HG03066 (cell line): ENCODE measurements at regions not wholly inside any gene's neighbourhood (a gene's known extent, or its start where the extent isn't known, plus 50 kb on each side); places are given as distances from the start of the nearest gene placed in this dataset.
"Not testable (repeated sequence)": the region's sequence is repeated elsewhere in the genome, so short reads cannot be mapped to it uniquely, and the experiment has no call there.

Source experiments
- ATAC-seq: cut with Tn5 transposase; IDR thresholded peaks from one replicate; pipeline ENCODE4 v1.9.1; 2021; ENCODE audit warnings: low read depth; ENCODE audit not compliant: unreplicated experiment

DNA sequence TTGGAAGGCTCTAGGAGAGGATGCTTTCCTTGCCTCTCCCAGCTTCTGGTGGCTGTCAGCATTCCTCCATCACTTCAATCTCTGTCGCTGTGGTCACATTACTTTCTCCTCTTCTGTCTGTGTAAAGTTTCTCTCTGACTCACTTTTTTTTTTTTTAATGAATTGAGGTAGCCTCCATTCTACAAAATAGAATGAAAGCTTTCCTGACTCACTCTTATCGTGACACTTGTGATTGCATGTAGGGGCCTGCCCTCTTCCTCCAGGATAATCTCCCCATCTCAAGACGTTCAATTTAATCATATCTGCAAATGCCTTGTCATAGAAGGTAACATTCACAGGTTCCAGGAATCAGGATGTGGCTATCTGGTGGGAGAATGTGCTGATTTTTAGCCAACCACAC is 153.5 kb upstream of the HMGA2 start:
- ATAC-seq, result no peak

- no peak for ATAC-seq
Observed at GRCh38 chr12:65672441-65672840, 151.8 kb upstream of the HMGA2 start.

- ATAC-seq, result no peak
Observed at GRCh38 chr12:65673156-65673690, 151.1 kb upstream of the HMGA2 start.

DNA sequence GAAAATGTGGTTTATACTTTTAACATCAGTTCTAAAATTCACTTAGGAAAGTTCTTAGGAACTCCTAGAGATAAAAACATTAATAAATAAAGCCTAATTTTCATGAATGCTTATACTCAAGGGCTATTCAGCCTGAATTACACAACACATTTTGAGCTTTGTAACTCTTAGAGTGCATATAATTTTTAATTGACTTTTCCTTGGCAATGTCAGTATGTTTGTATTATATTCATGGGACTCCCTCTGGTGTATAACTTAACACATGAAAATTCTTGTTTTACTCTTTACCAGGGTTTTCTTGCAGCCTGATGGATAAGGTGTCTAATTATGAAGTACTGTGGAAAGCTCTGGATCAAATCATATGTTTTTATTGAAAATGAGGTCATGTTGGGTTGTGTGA is 150.6 kb upstream of the HMGA2 start:
- ATAC-seq, result no peak

DNA sequence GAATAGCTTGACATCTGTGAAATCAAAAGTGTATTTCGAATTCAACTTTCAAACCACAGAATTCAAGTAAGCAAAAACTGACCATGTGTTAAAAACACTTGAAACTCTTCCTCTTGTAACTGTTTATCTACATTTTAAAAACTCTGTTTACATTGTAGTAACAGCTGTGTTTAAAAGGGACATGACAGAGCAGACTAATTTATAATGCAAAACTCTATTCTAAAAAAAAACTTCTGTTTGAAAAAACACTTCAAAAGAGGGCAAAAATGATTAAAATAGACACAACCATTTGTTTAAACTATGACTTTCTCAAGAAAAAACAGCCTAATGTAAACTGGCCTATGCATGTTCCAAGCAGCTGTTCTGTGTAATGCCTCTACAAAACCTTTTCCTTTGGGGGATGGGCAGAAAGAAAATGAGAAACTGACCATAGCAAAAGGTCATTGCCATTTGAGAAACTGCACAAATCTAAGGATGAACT is 149.1 kb upstream of the HMGA2 start:
- ATAC-seq, result no peak

DNA sequence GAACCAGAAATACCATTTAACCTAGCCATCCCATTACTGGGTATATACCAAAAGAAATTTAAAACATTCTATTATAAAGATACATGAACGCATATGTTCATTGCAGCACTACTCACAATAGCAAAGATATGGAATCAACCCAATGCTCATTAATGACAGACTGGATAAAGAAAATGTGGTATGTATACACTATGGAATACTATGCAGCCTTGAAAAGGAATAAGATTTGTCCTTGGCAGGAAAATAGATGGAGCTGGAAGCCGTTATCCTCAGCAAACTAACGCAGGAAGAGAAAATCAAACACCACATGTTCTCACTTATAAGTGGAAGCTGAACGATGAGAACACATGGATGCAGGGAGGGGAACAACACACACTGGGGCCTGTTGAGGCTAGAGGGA is 146.1 kb upstream of the HMGA2 start:
- not testable (repeated sequence) for ATAC-seq

DNA sequence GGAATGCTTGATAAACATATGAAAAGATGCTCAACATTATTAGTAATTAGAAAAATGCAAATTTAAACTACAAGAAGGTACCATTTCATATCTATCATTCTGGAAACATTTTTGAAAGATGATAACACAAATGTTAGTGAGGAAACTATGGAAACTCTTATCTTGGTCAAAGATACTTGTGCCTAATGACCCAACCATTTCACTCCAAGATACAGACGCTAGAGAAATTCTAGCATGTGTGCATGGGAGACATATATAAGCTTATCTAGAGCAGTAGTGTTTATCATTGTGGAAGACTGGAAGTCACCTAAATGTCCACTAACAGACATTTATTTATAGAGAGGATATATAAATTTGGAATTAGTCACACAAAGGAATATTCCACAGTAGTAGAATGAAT is 143.1 kb upstream of the HMGA2 start:
- no peak for ATAC-seq

GRCh38 chr12:65682112-65682511 is 142.2 kb upstream of the HMGA2 start:
- no peak for ATAC-seq

GRCh38 chr12:65684906-65685305 is 139.4 kb upstream of the HMGA2 start:
- no peak for ATAC-seq

- ATAC-seq, result no peak
Observed at GRCh38 chr12:65685514-65685913, 138.8 kb upstream of the HMGA2 start.

GRCh38 chr12:65689508-65689907 is 134.8 kb upstream of the HMGA2 start:
- ATAC-seq, result no peak

GRCh38 chr12:65690477-65690876 is 133.8 kb upstream of the HMGA2 start:
- no peak for ATAC-seq

DNA sequence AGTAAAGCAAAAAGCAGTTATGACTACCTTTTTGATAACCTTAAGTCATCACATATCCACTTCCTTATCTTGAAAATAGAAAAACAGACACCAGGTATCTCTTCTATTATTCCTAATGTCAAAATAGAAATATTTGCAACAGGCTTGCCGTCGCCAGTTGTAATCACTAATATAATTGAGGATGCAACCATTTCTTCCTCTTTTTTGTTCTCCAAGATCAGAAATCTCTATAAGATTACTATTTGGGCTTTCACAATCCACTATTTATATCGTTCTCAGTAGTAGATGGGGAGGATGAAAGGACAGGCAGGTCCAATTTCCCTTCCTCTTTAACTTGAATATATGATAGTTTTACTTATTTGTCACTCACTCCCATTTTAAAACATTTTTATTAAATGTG is 130.2 kb upstream of the HMGA2 start:
- ATAC-seq, result no peak

- no peak for ATAC-seq
Observed at GRCh38 chr12:65695113-65695865, 129.0 kb upstream of the HMGA2 start.

DNA sequence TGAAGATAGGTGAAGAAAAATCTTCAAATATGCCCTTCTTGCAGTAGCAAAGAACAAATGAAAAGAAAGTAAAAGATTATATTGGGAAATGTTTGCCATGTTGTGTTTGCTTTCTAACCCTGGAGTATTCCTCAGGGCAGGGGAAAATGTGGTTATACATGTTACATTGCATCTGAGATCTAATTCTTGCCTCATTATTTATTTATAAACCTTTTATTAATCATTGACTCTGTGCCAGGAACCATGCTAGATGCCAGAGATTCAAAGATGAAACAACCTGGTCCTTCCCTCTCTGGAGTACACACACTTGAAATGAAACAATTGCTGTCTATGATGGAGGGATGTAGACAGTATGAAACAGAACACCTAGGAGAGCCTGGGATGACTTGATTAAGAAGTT is 128.1 kb upstream of the HMGA2 start:
- ATAC-seq, result no peak

DNA sequence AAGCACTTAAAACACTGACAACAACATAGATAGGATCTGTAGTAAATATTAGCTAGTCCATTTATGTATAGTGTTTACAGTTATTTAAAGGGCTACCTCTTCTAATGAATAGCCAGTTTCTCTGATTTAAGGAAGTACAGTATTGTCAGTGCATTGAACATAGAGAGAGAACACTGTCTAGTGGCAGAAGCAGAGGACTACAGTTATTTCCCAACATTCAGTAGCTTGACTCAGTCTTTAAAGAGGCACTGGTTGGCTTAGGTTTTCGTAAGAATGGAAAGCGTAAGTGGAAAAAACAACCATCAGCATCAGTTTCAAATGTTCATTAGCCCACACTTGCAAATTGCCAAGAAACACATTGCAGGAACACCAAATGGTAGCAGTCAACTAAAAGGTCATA is 125.0 kb upstream of the HMGA2 start:
- ATAC-seq, result no peak

- no peak for ATAC-seq
Observed at GRCh38 chr12:65703176-65703575, 121.1 kb upstream of the HMGA2 start.

DNA sequence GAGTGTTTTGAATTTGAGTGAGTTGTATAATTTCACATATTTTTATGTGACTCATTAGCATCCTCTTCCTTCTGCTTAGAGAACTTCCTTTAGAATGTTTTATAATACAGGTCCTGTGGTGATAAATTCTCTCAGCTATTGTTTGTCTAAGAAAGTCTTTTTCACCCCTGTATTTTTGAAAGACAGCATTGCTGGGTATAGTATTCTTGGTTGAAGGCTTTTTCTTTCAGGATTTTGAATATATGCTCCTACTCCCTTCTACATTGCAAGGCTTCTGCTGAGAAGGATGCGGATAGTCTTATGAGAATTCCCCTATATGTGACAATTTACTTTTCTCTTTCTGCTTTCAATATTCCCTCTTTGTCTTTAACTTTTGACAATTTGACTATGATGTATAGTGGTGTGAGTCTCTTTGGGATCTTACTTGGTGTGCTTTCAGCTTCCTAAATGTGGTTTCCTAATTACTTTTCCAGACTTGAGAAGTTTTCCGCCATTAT is 118.9 kb upstream of the HMGA2 start:
- ATAC-seq, result no peak

DNA sequence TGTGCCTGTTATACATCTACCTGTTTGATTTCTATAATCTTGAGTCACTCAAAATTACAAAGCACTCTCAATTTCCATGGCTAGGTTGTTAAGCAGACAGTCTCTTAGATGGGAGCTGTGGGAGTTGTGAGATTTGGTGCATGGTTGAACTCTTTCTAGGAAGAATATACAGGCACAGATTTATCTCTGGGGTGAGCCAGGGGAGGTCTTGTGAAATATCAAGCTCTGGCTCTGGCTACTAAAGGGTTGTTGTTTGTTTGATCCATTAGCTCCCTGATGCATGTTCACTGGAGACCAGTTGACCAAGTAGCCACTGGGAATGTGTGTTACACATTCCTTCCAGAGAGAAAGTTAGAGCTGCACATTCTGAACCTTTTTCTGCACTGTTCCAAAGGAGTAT is 117.2 kb upstream of the HMGA2 start:
- no peak for ATAC-seq

GRCh38 chr12:65712260-65713004 is 111.9 kb upstream of the HMGA2 start:
- ATAC-seq, result no peak

- ATAC-seq, result no peak
Observed at GRCh38 chr12:65715961-65716360, 108.3 kb upstream of the HMGA2 start.
